ENCODE measurements at regions not wholly inside any gene's neighbourhood (a gene's known extent, or its start where the extent isn't known, plus 50 kb on each side); places are given as distances from the start of the nearest gene placed in this dataset.
"Not testable (repeated sequence)": the region's sequence is repeated elsewhere in the genome, so short reads cannot be mapped to it uniquely, and the experiment has no call there.

GRCh38 chr4:22625311-22625710, 67.4 kb upstream of the GBA3 start:
- H2AFZ ChIP-seq (ENCODE audit: low read depth, low read length) = no peak overlapping the region
- peak; percentile 10 for DNase-seq
- H2BK12ac ChIP-seq (ENCODE audit: low read length in 2 of 2) = no peak overlapping the region
- no peak overlapping the region for H3K23ac ChIP-seq (ENCODE audit: low read length in 2 of 2)
- H3K4me2 ChIP-seq (ENCODE audit: low read length, poor library complexity, severe bottlenecking) = no peak overlapping the region
- H3K4ac ChIP-seq (ENCODE audit: low read depth in 1 of 2, low read length in 2 of 2) = no peak overlapping the region
- no peak overlapping the region for H3K4me3 ChIP-seq (ENCODE audit: insufficient read depth in 1 of 2, low read depth in 1 of 2, low read length in 2 of 2)
- H3K27me3 ChIP-seq (ENCODE audit: control insufficient read depth in 1 of 2, insufficient read depth in 1 of 2, low read length in 2 of 2) = no peaks in the 10 kb centered on the region
- H3K18ac ChIP-seq (ENCODE audit: low read depth in 1 of 2, low read length in 2 of 2) = no peak overlapping the region
- no peak overlapping the region for H2BK5ac ChIP-seq (ENCODE audit: low read depth, low read length, poor library complexity, severe bottlenecking)
- no peaks in the 10 kb centered on the region for H3K79me1 ChIP-seq (replicated peaks; ENCODE audit: low read length, poor library complexity, severe bottlenecking)
- no peaks in the 10 kb centered on the region for H3K36me3 ChIP-seq (ENCODE audit: control insufficient read depth in 1 of 2, insufficient read depth in 2 of 2, low read depth in 1 of 2, low read length in 2 of 2)
- no peak overlapping the region for H3K9ac ChIP-seq (ENCODE audit: low read length)
- no peak overlapping the region for H2BK15ac ChIP-seq (ENCODE audit: low read depth, poor library complexity, severe bottlenecking)
- WGBS = 2% methylated on average over 2 of the region's 3 CpGs
- H4K8ac ChIP-seq (ENCODE audit: low read length) = no peak overlapping the region
- H3K27ac ChIP-seq (ENCODE audit: low read length, poor library complexity, severe bottlenecking) = no peak overlapping the region
- H3K4me1 ChIP-seq (ENCODE audit: control insufficient read depth, insufficient read depth, low read depth, low read length) = no peaks in the 10 kb centered on the region
- H2AK5ac ChIP-seq (ENCODE audit: low read length, severe bottlenecking) = no peak overlapping the region
- H3K14ac ChIP-seq (ENCODE audit: low read length in 2 of 2) = no peak overlapping the region
- no peak overlapping the region for H4K91ac ChIP-seq (ENCODE audit: low read length)
- no peaks in the 10 kb centered on the region for H3K9me3 ChIP-seq (ENCODE audit: control insufficient read depth, low read length)
- H2BK120ac ChIP-seq (ENCODE audit: low read depth, low read length) = no peak overlapping the region

DNA sequence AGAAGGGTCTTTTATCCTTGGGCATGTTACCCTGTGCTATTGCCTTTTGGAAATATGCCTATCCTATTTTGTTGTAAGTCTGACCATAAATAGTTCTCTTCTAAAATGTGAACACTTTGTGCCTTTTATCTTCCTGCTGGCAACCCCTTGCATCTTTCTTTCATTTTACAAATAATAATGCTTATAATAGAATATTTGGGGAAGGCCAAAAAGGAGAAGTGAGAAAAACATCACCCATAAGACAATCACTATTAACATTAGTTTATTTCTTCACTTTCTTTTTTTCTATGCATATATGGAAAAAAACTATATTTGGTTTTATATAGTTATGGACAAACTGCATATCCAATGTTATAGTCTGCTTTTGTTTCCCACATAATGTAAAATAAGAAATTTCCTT, 64.9 kb upstream of the GBA3 start:
- H3K4me3 ChIP-seq (ENCODE audit: insufficient read depth in 1 of 2, low read depth in 1 of 2, low read length in 2 of 2); H2BK15ac ChIP-seq (ENCODE audit: low read depth, poor library complexity, severe bottlenecking); H2BK5ac ChIP-seq (ENCODE audit: low read depth, low read length, poor library complexity, severe bottlenecking); H3K18ac ChIP-seq (ENCODE audit: low read depth in 1 of 2, low read length in 2 of 2); H4K91ac ChIP-seq (ENCODE audit: low read length); H3K36me3 ChIP-seq (ENCODE audit: control insufficient read depth in 1 of 2, insufficient read depth in 2 of 2, low read depth in 1 of 2, low read length in 2 of 2); H3K27me3 ChIP-seq (ENCODE audit: control insufficient read depth in 1 of 2, insufficient read depth in 1 of 2, low read length in 2 of 2); H3K4ac ChIP-seq (ENCODE audit: low read depth in 1 of 2, low read length in 2 of 2); H3K4me1 ChIP-seq (ENCODE audit: control insufficient read depth, insufficient read depth, low read depth, low read length); H3K23ac ChIP-seq (ENCODE audit: low read length in 2 of 2); H3K14ac ChIP-seq (ENCODE audit: low read length in 2 of 2); H3K4me2 ChIP-seq (ENCODE audit: low read length, poor library complexity, severe bottlenecking); H3K9me3 ChIP-seq (ENCODE audit: control insufficient read depth, low read length); H3K79me1 ChIP-seq (replicated peaks; ENCODE audit: low read length, poor library complexity, severe bottlenecking); DNase-seq; H3K27ac ChIP-seq (ENCODE audit: low read length, poor library complexity, severe bottlenecking); H2BK120ac ChIP-seq (ENCODE audit: low read depth, low read length); H2BK12ac ChIP-seq (ENCODE audit: low read length in 2 of 2); H4K8ac ChIP-seq (ENCODE audit: low read length); H2AFZ ChIP-seq (ENCODE audit: low read depth, low read length); H3K9ac ChIP-seq (ENCODE audit: low read length); H2AK5ac ChIP-seq (ENCODE audit: low read length, severe bottlenecking): not testable (repeated sequence)

DNA sequence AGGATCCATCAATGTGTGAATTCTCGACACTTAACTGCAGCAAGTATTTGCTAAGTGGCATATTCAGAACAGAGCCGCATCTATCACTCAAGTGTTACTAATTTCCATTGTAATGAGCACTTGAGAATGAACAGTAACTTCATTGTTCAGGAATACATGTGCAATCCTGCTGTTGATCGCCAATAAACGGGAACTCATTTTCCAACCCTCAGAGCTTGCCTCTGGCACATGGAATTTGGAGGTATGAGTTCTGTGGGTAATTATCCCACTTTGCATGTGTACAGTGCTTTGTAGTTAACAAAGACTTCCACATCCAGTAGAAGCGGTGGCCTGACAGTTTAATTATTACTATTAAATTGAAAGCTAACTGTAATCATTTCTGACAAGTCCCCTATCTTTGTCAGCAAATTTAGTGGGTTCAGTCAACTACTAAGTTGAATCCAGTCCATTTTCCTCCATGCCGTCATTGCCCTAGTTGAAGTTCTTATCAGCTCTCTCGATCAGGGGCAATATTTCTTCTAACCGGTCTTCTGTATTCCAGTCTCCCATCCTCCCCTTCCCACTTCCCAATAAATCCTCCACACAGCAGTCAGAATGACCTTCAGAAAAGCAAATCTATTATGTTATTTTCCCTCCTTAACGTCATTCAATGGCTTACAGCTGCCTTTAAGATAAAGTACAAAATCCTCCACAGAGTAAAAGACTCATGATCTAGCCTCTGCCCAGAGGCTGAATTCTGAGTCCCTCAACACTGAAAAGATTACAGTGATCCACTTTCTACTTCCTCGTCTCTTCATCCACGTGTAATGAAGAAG, 62.4 kb upstream of the GBA3 start:
- not testable (repeated sequence) for H2BK12ac ChIP-seq (ENCODE audit: low read length in 2 of 2); H4K8ac ChIP-seq (ENCODE audit: low read length); H3K4ac ChIP-seq (ENCODE audit: low read depth in 1 of 2, low read length in 2 of 2); H3K9ac ChIP-seq (ENCODE audit: low read length); H3K27me3 ChIP-seq (ENCODE audit: control insufficient read depth in 1 of 2, insufficient read depth in 1 of 2, low read length in 2 of 2); H3K14ac ChIP-seq (ENCODE audit: low read length in 2 of 2); H2AFZ ChIP-seq (ENCODE audit: low read depth, low read length); H3K4me3 ChIP-seq (ENCODE audit: insufficient read depth in 1 of 2, low read depth in 1 of 2, low read length in 2 of 2); H3K27ac ChIP-seq (ENCODE audit: low read length, poor library complexity, severe bottlenecking); H3K18ac ChIP-seq (ENCODE audit: low read depth in 1 of 2, low read length in 2 of 2); H3K9me3 ChIP-seq (ENCODE audit: control insufficient read depth, low read length); H2BK5ac ChIP-seq (ENCODE audit: low read depth, low read length, poor library complexity, severe bottlenecking); H2AK5ac ChIP-seq (ENCODE audit: low read length, severe bottlenecking); H3K23ac ChIP-seq (ENCODE audit: low read length in 2 of 2); H2BK15ac ChIP-seq (ENCODE audit: low read depth, poor library complexity, severe bottlenecking); H3K79me1 ChIP-seq (replicated peaks; ENCODE audit: low read length, poor library complexity, severe bottlenecking); H3K4me1 ChIP-seq (ENCODE audit: control insufficient read depth, insufficient read depth, low read depth, low read length); H3K4me2 ChIP-seq (ENCODE audit: low read length, poor library complexity, severe bottlenecking); H2BK120ac ChIP-seq (ENCODE audit: low read depth, low read length); H4K91ac ChIP-seq (ENCODE audit: low read length); H3K36me3 ChIP-seq (ENCODE audit: control insufficient read depth in 1 of 2, insufficient read depth in 2 of 2, low read depth in 1 of 2, low read length in 2 of 2); DNase-seq
- 89% methylated on average over 9 of the region's 11 CpGs for WGBS

- 97% methylated on average over 5 of the region's 5 CpGs for WGBS
- not testable (repeated sequence) for H2BK15ac ChIP-seq (ENCODE audit: low read depth, poor library complexity, severe bottlenecking); H3K4me2 ChIP-seq (ENCODE audit: low read length, poor library complexity, severe bottlenecking)
Observed at GRCh38 chr4:22631167-22631566, 61.6 kb upstream of the GBA3 start.

More at GRCh38 chr4:22631167-22631566, 61.6 kb upstream of the GBA3 start:
- not testable (repeated sequence) for H2BK120ac ChIP-seq (ENCODE audit: low read depth, low read length); H4K8ac ChIP-seq (ENCODE audit: low read length); H3K18ac ChIP-seq (ENCODE audit: low read depth in 1 of 2, low read length in 2 of 2); DNase-seq; H3K9ac ChIP-seq (ENCODE audit: low read length); H3K27ac ChIP-seq (ENCODE audit: low read length, poor library complexity, severe bottlenecking); H3K4ac ChIP-seq (ENCODE audit: low read depth in 1 of 2, low read length in 2 of 2); H2BK12ac ChIP-seq (ENCODE audit: low read length in 2 of 2); H2AK5ac ChIP-seq (ENCODE audit: low read length, severe bottlenecking); H2BK5ac ChIP-seq (ENCODE audit: low read depth, low read length, poor library complexity, severe bottlenecking); H3K23ac ChIP-seq (ENCODE audit: low read length in 2 of 2); H3K79me1 ChIP-seq (replicated peaks; ENCODE audit: low read length, poor library complexity, severe bottlenecking); H3K9me3 ChIP-seq (ENCODE audit: control insufficient read depth, low read length); H3K4me1 ChIP-seq (ENCODE audit: control insufficient read depth, insufficient read depth, low read depth, low read length); H4K91ac ChIP-seq (ENCODE audit: low read length); H2AFZ ChIP-seq (ENCODE audit: low read depth, low read length); H3K36me3 ChIP-seq (ENCODE audit: control insufficient read depth in 1 of 2, insufficient read depth in 2 of 2, low read depth in 1 of 2, low read length in 2 of 2); H3K27me3 ChIP-seq (ENCODE audit: control insufficient read depth in 1 of 2, insufficient read depth in 1 of 2, low read length in 2 of 2); H3K14ac ChIP-seq (ENCODE audit: low read length in 2 of 2); H3K4me3 ChIP-seq (ENCODE audit: insufficient read depth in 1 of 2, low read depth in 1 of 2, low read length in 2 of 2)

Measured in mesenchymal stem cell (in vitro differentiated cells and primary cell).